Right cardiac atrium (tissue), 5 donors: ENCODE measurements at regions not wholly inside any gene's neighbourhood (a gene's known extent, or its start where the extent isn't known, plus 50 kb on each side); places are given as distances from the start of the nearest gene placed in this dataset.

ENCODE experiments used
- ATAC-seq, 2 donors: fragments of 200-7000 bp; cut with Tn5 transposase; one replicate each; pipeline versions ENCODE4 v1.8.0 to v1.9.1; 2020; ENCODE audit warnings: moderate library complexity in 2 of 2, mild to moderate bottlenecking in 1 of 2
- DNase-seq, 3 donors: peaks; one replicate each; pipeline ENCODE4 v3.0.0-alpha.2; 2020
- H3K27ac ChIP-seq: one replicate; pipeline ENCODE4 v1.5.1; 2013; ENCODE audit warnings: mild to moderate bottlenecking, low read length, control low read depth, moderate library complexity
- H3K27me3 ChIP-seq: one replicate; pipeline ENCODE4 v1.6.1; 2013; ENCODE audit not compliant: control insufficient read depth, insufficient read depth
- H3K4me1 ChIP-seq: one replicate; pipeline ENCODE4 v1.6.1; 2013; ENCODE audit warnings: low read length; ENCODE audit not compliant: control insufficient read depth, insufficient read depth
- H3K4me3 ChIP-seq: one replicate; pipeline ENCODE4 v1.5.1; 2013; ENCODE audit warnings: low read length, control low read depth
- H3K9me3 ChIP-seq: one replicate; pipeline ENCODE4 v1.6.1; 2013; ENCODE audit warnings: low read length; ENCODE audit not compliant: control insufficient read depth
- WGBS: extraction: QIAGEN DNeasy Blood & Tissue Kit; methylation state at CpG from one replicate; pipeline ENCODE4 v1.1.7; 2013; 5-methylcytosine and 5-hydroxymethylcytosine counted together
- intact Hi-C, 4 donors: fragments of 100-400 bp; cut with DNase I; formaldehyde crosslinking; loops; one replicate each; pipeline versions ENCODE4 v1.11.0 to v1.14.0; 2022 to 2023
- donor health status: healthy with polysubstance abuse.
- donor health status: DM: no; HTN: yes; CAD: no.
- donor health status: DM: no; HTN: no; CAD: no.
- donor health status: DM: no; HTN: yes; CAD: no; lungs with severe emphysema.
- donor health status: DM: yes; HTN: yes; CAD: no.

- no peak overlapping the region for H3K27ac ChIP-seq
- ATAC-seq (no peak), DNase-seq (no peak)
- H3K4me1 ChIP-seq, result no peaks in the 10 kb centered on the region
- intact Hi-C loops, result no loop called here
- no peak overlapping the region for H3K4me3 ChIP-seq
- H3K9me3 ChIP-seq, result no peaks in the 10 kb centered on the region
- 73% methylated on average over 3 of the region's 3 CpGs for WGBS
- no peaks in the 10 kb centered on the region for H3K27me3 ChIP-seq
Measured at GRCh38 chr21:38937844-38938243, 132.1 kb downstream of the ETS2 start.

DNA sequence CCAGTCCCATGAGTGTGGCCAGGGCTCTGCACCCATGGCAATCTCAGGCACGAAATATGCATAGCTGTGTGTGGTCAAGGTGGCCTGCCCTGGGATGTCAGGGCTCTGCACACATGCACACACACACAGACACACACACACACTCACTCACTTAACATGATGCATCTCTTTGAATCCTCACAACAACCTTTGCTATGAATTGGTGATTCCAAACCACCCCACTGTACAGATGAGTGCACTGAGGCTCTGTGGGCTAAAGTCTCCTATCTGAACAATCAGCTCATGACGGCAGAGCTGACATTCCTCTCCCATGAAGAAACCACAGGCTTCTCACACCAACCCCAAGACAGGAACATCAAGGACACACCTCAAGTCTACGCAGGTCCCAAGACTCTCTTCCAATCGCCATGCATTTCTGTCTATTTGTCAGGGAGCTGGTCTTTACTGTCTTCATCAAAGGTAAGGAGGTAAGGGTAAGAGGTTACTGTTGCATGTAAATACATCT is 131.6 kb downstream of the ETS2 start:
- 95% methylated on average over 4 of the region's 4 CpGs for WGBS
- DNase-seq (no peak), ATAC-seq (peak in 1 of 2 donors; percentile 16)
- Histone ChIP-seq H3K4me1 (no peaks in the 10 kb centered on the region), H3K4me3 (no peak overlapping the region), H3K9me3 (no peaks in the 10 kb centered on the region), H3K27ac (no peak overlapping the region), H3K27me3 (no peaks in the 10 kb centered on the region)
- intact Hi-C loops, result no loop called here

DNA sequence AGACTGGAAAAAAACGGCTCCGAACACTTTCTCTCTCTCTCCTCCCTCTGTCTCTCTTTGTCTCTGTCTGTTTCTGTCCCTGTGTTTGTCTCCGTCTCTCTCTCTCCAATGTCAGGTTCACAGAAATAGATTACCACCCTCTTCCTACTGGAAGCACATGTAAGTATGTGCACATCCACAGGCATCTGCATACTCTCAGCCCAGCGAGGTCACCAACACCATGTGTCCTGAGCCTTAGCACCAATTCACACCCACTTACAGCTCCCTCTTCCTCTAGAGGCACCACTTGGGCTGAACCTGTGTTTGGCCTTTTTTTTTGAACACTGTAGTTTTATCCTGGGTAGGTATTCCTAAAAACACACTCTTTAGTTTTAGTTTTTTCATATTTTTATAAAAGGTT is 130.5 kb downstream of the ETS2 start:
- intact Hi-C loops, result no loop called here
- WGBS, result 63% methylated on average over 4 of the region's 4 CpGs

DNA sequence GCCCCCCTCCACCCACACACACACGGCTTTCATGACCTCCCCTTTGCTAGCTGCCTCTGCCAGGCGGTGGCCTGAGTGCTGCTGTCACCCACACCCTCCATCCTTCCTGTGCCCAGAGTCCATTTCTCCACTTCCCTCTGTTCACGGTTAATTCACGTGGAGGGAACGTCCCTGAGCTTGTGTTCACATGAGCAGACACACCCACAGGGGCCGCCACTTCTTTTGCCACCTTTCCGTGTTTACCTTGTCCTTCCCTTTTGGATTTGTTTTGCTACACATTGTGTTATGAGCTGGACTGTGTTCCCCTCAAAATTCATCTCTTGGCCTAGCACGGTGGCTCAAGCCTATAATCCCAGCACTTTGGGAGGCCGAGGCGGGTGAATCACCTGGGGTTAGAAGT is 128.0 kb downstream of the ETS2 start:
- intact Hi-C loops, result no loop called here
- ATAC-seq (no peak), DNase-seq (no peak)
- peaks cover 2% of the 10 kb centered on the region for H3K4me1 ChIP-seq
- no peaks in the 10 kb centered on the region for H3K9me3 ChIP-seq
- no peak overlapping the region for H3K27ac ChIP-seq
- H3K27me3 ChIP-seq, result no peaks in the 10 kb centered on the region
- 91% methylated on average over 10 of the region's 10 CpGs for WGBS
- H3K4me3 ChIP-seq, result no peak overlapping the region

More for the DNA sequence above, 130.5 kb downstream of the ETS2 start:
- no peaks in the 10 kb centered on the region for H3K4me1 ChIP-seq
- ATAC-seq (peak; percentile 52 to 63), DNase-seq (no peak)
- H3K9me3 ChIP-seq, result no peaks in the 10 kb centered on the region
- no peaks in the 10 kb centered on the region for H3K27me3 ChIP-seq
- H3K4me3 ChIP-seq, result no peak overlapping the region
- no peak overlapping the region for H3K27ac ChIP-seq

DNA sequence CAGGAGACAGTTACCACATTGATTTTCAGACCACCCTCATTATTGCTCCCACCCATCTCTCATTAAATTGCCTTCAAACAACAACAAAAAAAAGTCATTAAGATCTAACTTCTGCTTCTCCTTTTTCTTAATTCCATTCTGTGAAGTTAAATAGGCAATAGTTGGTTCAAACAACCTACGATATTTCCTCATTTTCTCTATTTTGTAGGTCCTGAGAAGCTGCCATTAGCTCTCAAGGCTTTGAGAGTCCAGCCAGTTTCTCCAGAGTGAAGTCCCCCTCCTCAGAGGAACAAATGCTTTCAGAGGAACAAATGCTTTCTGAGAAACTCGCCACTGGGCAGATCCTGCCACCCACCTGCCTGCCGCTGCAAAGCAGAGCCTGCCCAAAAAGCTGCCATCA is 125.6 kb downstream of the ETS2 start:
- Histone ChIP-seq H3K4me1 (peaks cover 2% of the 10 kb centered on the region), H3K27ac (no peak overlapping the region), H3K4me3 (no peak overlapping the region), H3K9me3 (no peaks in the 10 kb centered on the region), H3K27me3 (no peaks in the 10 kb centered on the region)
- WGBS, result 90% methylated on average over 3 of the region's 3 CpGs
- intact Hi-C loops, result no loop called here
- DNase-seq (no peak), ATAC-seq (no peak)

DNA sequence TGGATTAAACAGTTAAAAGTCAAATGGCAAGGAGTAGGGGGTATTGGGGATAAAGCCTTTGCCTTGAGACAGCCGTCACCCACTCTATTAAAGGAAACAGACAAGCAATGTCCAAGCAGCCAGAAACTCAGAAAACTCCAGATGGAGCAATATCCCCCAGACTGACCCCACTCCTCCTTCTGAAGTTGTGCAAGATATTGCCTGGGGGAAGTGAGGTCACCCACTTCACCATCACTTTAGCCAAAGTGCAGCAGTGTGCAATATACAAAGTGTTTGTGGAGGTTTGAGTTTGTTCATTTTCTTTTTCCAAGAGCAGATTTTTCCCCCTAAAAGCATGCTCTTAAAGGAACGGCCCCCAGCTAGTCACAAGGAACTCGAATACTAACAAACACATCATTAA is 125.1 kb downstream of the ETS2 start:
- DNase-seq (no peak), ATAC-seq (peak; percentile 74 to 87)
- H3K9me3 ChIP-seq, result no peaks in the 10 kb centered on the region
- no peaks in the 10 kb centered on the region for H3K27me3 ChIP-seq
- peaks cover 2% of the 10 kb centered on the region for H3K4me1 ChIP-seq
- intact Hi-C loops, result no loop called here
- no peak overlapping the region for H3K27ac ChIP-seq
- H3K4me3 ChIP-seq, result no peak overlapping the region
- WGBS, result 37% methylated on average over 3 of the region's 3 CpGs

DNA sequence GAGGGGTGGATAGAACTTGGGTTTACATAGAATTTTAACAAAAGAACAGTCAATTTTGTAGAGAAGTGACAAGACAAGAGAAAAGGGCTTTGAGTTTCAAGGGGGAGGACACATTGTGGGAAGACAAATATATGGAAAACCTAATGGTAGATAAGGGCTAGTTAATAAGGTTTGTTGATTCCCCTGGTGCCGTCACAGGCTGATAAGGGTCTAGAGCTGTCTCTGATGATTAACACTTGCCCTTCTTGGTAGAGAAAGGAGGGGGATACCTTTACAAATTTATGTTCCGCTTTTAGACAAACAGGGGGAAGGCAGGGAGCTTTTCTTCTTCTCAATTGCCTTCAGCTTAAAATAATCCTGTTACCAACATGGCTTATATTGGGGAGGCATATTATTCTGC is 124.3 kb downstream of the ETS2 start:
- ATAC-seq (no peak), DNase-seq (no peak)
- Histone ChIP-seq H3K4me3 (no peak overlapping the region), H3K9me3 (no peaks in the 10 kb centered on the region), H3K27ac (no peak overlapping the region), H3K27me3 (no peaks in the 10 kb centered on the region), H3K4me1 (peaks cover 8% of the 10 kb centered on the region)
- intact Hi-C loops, result no loop called here
- 66% methylated on average over 2 of the region's 2 CpGs for WGBS

DNA sequence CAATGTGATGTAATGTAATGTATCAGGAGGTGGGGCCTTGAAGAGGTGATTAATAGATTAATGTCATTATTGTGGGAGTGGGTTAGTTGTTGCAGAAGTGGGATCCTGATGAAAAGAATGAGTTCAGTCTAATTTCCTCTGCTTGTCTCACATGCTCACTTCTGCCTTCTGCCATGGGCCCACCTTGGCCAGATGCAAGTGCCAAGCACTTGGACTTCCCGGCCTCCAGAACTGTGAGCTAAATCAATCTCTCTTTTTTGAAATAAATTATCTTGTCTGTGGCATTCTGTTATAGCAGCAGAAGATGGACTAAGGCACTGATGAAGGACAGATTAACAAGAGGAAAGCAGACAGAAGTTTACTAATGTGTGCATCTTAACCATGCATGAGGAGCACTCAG is 123.9 kb downstream of the ETS2 start:
- Histone ChIP-seq H3K4me1 (peaks cover 8% of the 10 kb centered on the region), H3K27me3 (no peaks in the 10 kb centered on the region), H3K4me3 (no peak overlapping the region), H3K9me3 (no peaks in the 10 kb centered on the region), H3K27ac (no peak overlapping the region)
- intact Hi-C loops, result no loop called here
- ATAC-seq, result no peak
- WGBS, result 97% methylated on average over 1 of the region's 1 CpG
- no peak for DNase-seq

DNA sequence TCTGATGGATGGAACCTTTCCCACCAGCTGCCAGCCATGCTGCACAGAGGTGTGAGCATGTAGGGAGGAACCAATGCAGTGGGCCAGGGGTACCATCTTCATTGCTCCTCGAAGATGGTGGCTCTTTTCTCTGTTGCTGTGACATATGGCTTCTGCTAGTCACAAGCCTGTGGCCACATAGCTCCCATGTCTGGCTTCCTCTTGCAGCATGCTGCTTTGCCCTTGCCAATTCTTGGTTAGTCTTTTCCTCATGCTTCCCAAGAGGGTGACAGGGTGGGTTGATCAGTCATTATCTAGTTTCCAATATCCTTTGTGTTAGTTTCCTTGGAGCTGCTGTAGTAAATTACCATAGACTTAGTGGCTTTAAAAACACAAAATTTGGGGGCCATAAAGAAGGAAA is 123.4 kb downstream of the ETS2 start:
- intact Hi-C loops, result no loop called here
- H3K9me3 ChIP-seq, result no peaks in the 10 kb centered on the region
- H3K4me3 ChIP-seq, result no peak overlapping the region
- ATAC-seq (no peak), DNase-seq (no peak)
- no peaks in the 10 kb centered on the region for H3K27me3 ChIP-seq
- H3K27ac ChIP-seq, result no peak overlapping the region
- H3K4me1 ChIP-seq, result peaks cover 8% of the 10 kb centered on the region
- WGBS, result 88% methylated on average over 1 of the region's 1 CpG

GRCh38 chr21:38927776-38928175 is 122.0 kb downstream of the ETS2 start:
- ATAC-seq (no peak), DNase-seq (no peak)
- 95% methylated on average over 3 of the region's 3 CpGs for WGBS
- no peak overlapping the region for H3K4me3 ChIP-seq
- intact Hi-C loops, result no loop called here
- H3K4me1 ChIP-seq, result peaks cover 8% of the 10 kb centered on the region
- no peaks in the 10 kb centered on the region for H3K27me3 ChIP-seq
- no peaks in the 10 kb centered on the region for H3K9me3 ChIP-seq
- H3K27ac ChIP-seq, result no peak overlapping the region

DNA sequence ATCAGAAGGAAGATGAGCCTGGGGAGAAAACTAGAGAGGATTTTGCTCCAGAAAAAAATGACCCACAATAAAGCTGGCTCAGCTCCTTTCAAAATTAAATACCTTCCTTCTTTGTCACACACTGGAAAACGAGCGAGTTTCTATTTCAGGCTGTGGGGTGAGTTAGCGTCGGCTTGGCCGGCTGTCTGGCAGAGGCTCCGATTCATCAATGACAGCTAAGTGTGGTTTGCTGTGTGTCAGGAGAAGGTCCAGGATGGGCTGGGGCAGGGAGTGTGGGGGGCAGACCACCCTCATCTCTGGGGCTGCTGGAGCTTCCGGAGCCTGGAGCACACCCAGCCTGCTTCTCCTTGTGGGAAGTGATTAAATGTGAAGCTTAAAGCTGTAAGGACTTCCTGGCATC is 120.2 kb downstream of the ETS2 start:
- peak overlapping the region; percentile 85 for H3K27ac ChIP-seq
- peak; percentile 67 to 84 (median 77) for DNase-seq
- H3K9me3 ChIP-seq, result no peaks in the 10 kb centered on the region
- intact Hi-C loops, result no loop called here
- H3K27me3 ChIP-seq, result no peaks in the 10 kb centered on the region
- under 1% methylated on average over 7 of the region's 7 CpGs for WGBS
- ATAC-seq, result peak; percentile 81 to 90
- peaks cover 8% of the 10 kb centered on the region for H3K4me1 ChIP-seq
- H3K4me3 ChIP-seq, result peak overlapping the region; percentile 9

GRCh38 chr21:38925478-38925877 is 119.7 kb downstream of the ETS2 start:
- ATAC-seq (peak; percentile 11), DNase-seq (no peak)
- Histone ChIP-seq H3K27me3 (no peaks in the 10 kb centered on the region), H3K4me3 (no peak overlapping the region), H3K27ac (peak overlapping the region; percentile 85), H3K9me3 (no peaks in the 10 kb centered on the region), H3K4me1 (peaks cover 7% of the 10 kb centered on the region)
- WGBS, result 33% methylated on average over 3 of the region's 3 CpGs
- intact Hi-C loops, result no loop called here
